Sciatic nerve (tissue), 2 donors: ENCODE measurements at regions not wholly inside any gene's neighbourhood (a gene's known extent, or its start where the extent isn't known, plus 50 kb on each side); places are given as distances from the start of the nearest gene placed in this dataset.
"Not testable (repeated sequence)": the region's sequence is repeated elsewhere in the genome, so short reads cannot be mapped to it uniquely, and the experiment has no call there.

Experiments used
- ATAC-seq: fragments of 200-7000 bp; cut with Tn5 transposase; one replicate; pipeline ENCODE4 v1.9.1; 2020; ENCODE audit warnings: mild to moderate bottlenecking, moderate library complexity
- DNase-seq: peaks from one replicate; pipeline ENCODE4 v3.0.0-alpha.2; 2020; ENCODE audit warnings: low spot score
- intact Hi-C: fragments of 100-400 bp; cut with DNase I; formaldehyde crosslinking; loops from one replicate; pipeline ENCODE4 v1.14.2; 2022
- donor health status: DM: no; HTN: no; CAD: no.
- donor health status: DM: no; HTN: no; CAD: no.

GRCh38 chr2:114219456-114219855 is 223.0 kb upstream of the DPP10 start:
- intact Hi-C loops = no loop called here
- no peak for DNase-seq
- no peak for ATAC-seq

- DNase-seq (no peak), ATAC-seq (no peak)
- intact Hi-C loops = no loop called here
These were observed 220.1 kb upstream of the DPP10 start for GRCh38 chr2:114222344-114222743.

GRCh38 chr2:114231921-114232320 is 210.5 kb upstream of the DPP10 start:
- ATAC-seq = no peak
- DNase-seq = no peak
- intact Hi-C loops = no loop called here

GRCh38 chr2:114237331-114237730 is 205.1 kb upstream of the DPP10 start:
- ATAC-seq = no peak
- DNase-seq = no peak
- intact Hi-C loops = no loop called here

- intact Hi-C loops = no loop called here
- ATAC-seq = no peak
- DNase-seq = no peak
These were observed 203.4 kb upstream of the DPP10 start for GRCh38 chr2:114238910-114239559.

GRCh38 chr2:114248648-114249047 is 193.8 kb upstream of the DPP10 start:
- ATAC-seq (no peak), DNase-seq (no peak)
- intact Hi-C loops = no loop called here

- DNase-seq (no peak), ATAC-seq (no peak)
- intact Hi-C loops = no loop called here
These were observed 189.7 kb upstream of the DPP10 start for GRCh38 chr2:114252713-114253112.

- ATAC-seq (no peak), DNase-seq (no peak)
- intact Hi-C loops = no loop called here
These were observed 187.6 kb upstream of the DPP10 start for GRCh38 chr2:114254875-114255274.

GRCh38 chr2:114259389-114259788 is 183.1 kb upstream of the DPP10 start:
- no peak for DNase-seq
- intact Hi-C loops = no loop called here
- no peak for ATAC-seq

GRCh38 chr2:114261366-114261765 is 181.1 kb upstream of the DPP10 start:
- intact Hi-C loops = no loop called here
- DNase-seq (no peak), ATAC-seq (no peak)

- no peak for ATAC-seq
- DNase-seq = no peak
- intact Hi-C loops = no loop called here
These were observed 177.2 kb upstream of the DPP10 start for GRCh38 chr2:114265261-114265660.

- intact Hi-C loops = no loop called here
- ATAC-seq = no peak
- no peak for DNase-seq
These were observed 167.5 kb upstream of the DPP10 start for GRCh38 chr2:114274957-114275356.

GRCh38 chr2:114281188-114281587 is 161.3 kb upstream of the DPP10 start:
- DNase-seq (no peak), ATAC-seq (no peak)
- intact Hi-C loops = no loop called here

- ATAC-seq (no peak), DNase-seq (no peak)
- intact Hi-C loops = no loop called here
These were observed 158.7 kb upstream of the DPP10 start for GRCh38 chr2:114283774-114284173.

GRCh38 chr2:114286438-114286837 is 156.0 kb upstream of the DPP10 start:
- no peak for DNase-seq
- intact Hi-C loops = no loop called here
- no peak for ATAC-seq

GRCh38 chr2:114293355-114293754 is 149.1 kb upstream of the DPP10 start:
- no peak for ATAC-seq
- no peak for DNase-seq
- intact Hi-C loops = no loop called here

GRCh38 chr2:114294741-114295140 is 147.7 kb upstream of the DPP10 start:
- intact Hi-C loops = no loop called here
- DNase-seq = no peak
- ATAC-seq = no peak

GRCh38 chr2:114300351-114300750 is 142.1 kb upstream of the DPP10 start:
- intact Hi-C loops, DNase-seq, ATAC-seq: not testable (repeated sequence)

- ATAC-seq = no peak
- intact Hi-C loops = no loop called here
- DNase-seq = no peak
These were observed 125.7 kb upstream of the DPP10 start for GRCh38 chr2:114316532-114317300.

- ATAC-seq (no peak), DNase-seq (no peak)
- intact Hi-C loops = no loop called here
These were observed 111.8 kb upstream of the DPP10 start for GRCh38 chr2:114330594-114330993.

GRCh38 chr2:114331934-114332333 is 110.5 kb upstream of the DPP10 start:
- DNase-seq = no peak
- intact Hi-C loops = no loop called here
- ATAC-seq = no peak
